Activated T-cell treated with anti-CD3 and anti-CD28 coated beads for 24 hours (primary cell): ENCODE measurements at regions not wholly inside any gene's neighbourhood (a gene's known extent, or its start where the extent isn't known, plus 50 kb on each side); places are given as distances from the start of the nearest gene placed in this dataset.

Experiments
- DNase-seq: peaks from one replicate; pipeline ENCODE4 v3.0.0-alpha.2; 2020; ENCODE audit warnings: low read depth

- DNase-seq, result no peak
These were observed 332.6 kb downstream of the NPHP4 start for GRCh38 chr1:5659606-5660005.

- no peak for DNase-seq
These were observed 333.6 kb downstream of the NPHP4 start for GRCh38 chr1:5658340-5659316.

- DNase-seq, result no peak
These were observed 340.0 kb downstream of the NPHP4 start for GRCh38 chr1:5651964-5652821.

GRCh38 chr1:5651473-5651872 is 340.8 kb downstream of the NPHP4 start:
- no peak for DNase-seq

- no peak for DNase-seq
These were observed 341.2 kb downstream of the NPHP4 start for GRCh38 chr1:5651027-5651410.

- no peak for DNase-seq
These were observed 341.8 kb downstream of the NPHP4 start for GRCh38 chr1:5650283-5651026.

GRCh38 chr1:5649795-5650194 is 342.4 kb downstream of the NPHP4 start:
- DNase-seq, result no peak

GRCh38 chr1:5649166-5649551 is 343.1 kb downstream of the NPHP4 start:
- DNase-seq, result no peak

GRCh38 chr1:5648410-5649165 is 343.6 kb downstream of the NPHP4 start:
- DNase-seq, result no peak

- DNase-seq, result no peak
These were observed 345.0 kb downstream of the NPHP4 start for GRCh38 chr1:5647234-5647633.

- no peak for DNase-seq
These were observed 345.6 kb downstream of the NPHP4 start for GRCh38 chr1:5646486-5647149.

- no peak for DNase-seq
These were observed 346.3 kb downstream of the NPHP4 start for GRCh38 chr1:5645929-5646328.

- DNase-seq, result no peak
These were observed 347.2 kb downstream of the NPHP4 start for GRCh38 chr1:5645135-5645399.

- no peak for DNase-seq
These were observed 347.7 kb downstream of the NPHP4 start for GRCh38 chr1:5644281-5645134.

GRCh38 chr1:5643360-5644107 is 348.7 kb downstream of the NPHP4 start:
- no peak for DNase-seq

- no peak for DNase-seq
These were observed 351.4 kb downstream of the NPHP4 start for GRCh38 chr1:5640845-5641244.

- no peak for DNase-seq
These were observed 353.0 kb downstream of the NPHP4 start for GRCh38 chr1:5639106-5639722.

- DNase-seq, result no peak
These were observed 353.6 kb downstream of the NPHP4 start for GRCh38 chr1:5638582-5638981.

- no peak for DNase-seq
These were observed 355.1 kb downstream of the NPHP4 start for GRCh38 chr1:5637171-5637570.
